Stimulated activated CD4-positive, alpha-beta T cell treated with anti-CD3 and anti-CD28 coated beads, Interleukin-2, amount 100 ng/mL, for 4 hours (primary cell): ENCODE measurements at regions not wholly inside any gene's neighbourhood (a gene's known extent, or its start where the extent isn't known, plus 50 kb on each side); places are given as distances from the start of the nearest gene placed in this dataset.

ENCODE experiments used
- DNase-seq: peaks from one replicate; pipeline ENCODE4 v3.0.0-alpha.2; 2020; ENCODE audit warnings: low read depth

DNA sequence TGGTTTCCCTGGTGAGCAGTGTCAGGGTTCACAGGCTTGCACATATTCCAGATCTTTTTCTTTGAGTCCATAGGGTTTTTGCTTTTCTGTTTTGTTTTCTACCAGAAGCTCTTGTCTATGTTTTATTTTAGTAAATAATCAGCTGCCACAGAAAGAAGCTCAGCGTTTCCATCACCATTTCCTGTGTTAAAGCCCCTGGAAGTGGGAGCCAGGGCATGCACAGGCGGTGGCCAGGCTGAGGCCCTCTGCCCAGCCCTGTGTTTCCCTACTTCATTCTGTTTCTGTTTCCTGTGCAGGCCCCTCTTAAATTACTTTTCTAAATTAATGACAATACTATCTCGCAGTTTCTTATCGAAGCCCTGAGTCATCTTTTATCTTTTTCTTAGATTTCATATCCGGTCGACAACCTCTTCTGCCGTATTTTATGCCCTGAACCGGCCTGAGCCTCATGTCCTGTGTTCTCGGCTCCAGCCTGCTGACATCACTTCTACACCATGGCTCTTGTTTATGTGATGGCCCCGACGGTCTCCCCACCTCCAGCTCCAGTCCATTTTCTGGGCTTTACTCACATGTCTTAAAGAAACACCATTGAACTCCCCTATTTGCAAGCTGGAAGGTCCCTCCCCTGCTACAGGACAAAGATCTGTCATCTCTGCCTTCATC lies 442.2 kb downstream of the TCERG1L start:
- DNase-seq, result no peak

- no peak for DNase-seq
These were observed 440.1 kb downstream of the TCERG1L start for GRCh38 chr10:130871406-130871805.

DNA sequence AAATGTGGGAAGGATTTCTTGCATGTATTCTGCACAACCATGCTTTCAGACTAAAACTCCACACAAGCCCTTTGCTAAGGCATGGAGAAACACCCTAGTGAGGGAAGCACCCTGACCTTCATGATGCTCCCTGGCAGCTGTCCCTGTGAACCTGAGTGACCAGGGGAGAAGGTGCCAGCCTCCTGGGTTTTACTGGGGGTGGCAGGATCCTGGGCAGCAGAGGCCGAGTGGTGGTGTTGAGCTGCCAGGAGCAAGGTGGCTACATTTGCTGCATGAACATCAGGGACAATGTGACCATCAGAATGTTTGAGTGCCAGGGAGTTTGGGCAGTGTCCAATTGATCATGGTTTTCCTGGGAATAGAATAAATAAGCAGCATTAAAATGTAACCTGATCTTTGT lies 437.9 kb downstream of the TCERG1L start:
- DNase-seq, result no peak

GRCh38 chr10:130875116-130875515 lies 436.4 kb downstream of the TCERG1L start:
- no peak for DNase-seq

DNA sequence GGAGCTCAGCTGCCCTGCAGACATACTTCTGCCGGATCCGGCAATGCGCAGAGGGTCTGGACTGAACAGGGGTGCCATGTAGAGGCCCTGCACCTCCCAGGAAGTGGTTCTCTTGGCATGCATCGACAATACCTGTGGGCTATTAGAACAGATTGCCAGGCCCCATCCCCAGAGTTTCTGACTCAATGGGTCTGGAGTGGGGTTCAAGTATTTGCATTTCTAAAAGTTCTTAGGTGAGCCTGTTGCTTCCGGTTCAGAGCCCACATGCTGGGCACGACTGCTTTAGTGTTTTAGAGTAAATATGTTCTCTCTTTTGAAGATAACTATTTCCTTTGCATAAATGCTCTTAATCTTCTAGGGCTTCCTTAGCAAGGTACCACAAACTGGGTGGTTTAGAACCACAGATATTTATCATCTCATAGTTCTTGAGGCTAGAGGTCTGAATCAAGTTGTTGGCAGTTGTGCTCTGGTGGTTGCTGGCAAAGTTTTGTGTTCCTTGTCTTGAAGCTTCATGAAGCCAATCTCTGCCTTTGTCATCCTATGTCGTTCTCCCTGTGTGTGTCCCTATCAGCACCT lies 435.5 kb downstream of the TCERG1L start:
- no peak for DNase-seq

GRCh38 chr10:130877126-130877525 lies 434.4 kb downstream of the TCERG1L start:
- no peak for DNase-seq

- no peak for DNase-seq
These were observed 433.4 kb downstream of the TCERG1L start for GRCh38 chr10:130878131-130878530.

DNA sequence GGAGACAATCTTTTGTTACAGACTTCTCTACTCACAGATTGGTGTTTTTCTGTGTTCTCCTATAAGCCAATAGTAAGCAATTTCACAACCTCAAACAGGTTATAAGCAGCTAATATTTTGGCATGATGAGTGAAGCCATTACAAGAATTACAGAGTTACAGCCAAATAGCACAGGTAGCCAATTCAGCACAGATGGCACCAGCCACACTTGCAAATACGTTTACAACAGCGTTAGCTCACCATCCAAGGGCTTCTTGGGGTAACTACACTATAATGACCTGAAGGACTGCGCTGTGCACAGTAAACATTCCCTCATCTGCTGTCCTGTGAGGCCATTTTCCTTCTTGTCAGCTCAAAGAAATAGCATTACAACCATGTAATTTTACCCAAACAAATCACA lies 428.6 kb downstream of the TCERG1L start:
- DNase-seq, result no peak

DNA sequence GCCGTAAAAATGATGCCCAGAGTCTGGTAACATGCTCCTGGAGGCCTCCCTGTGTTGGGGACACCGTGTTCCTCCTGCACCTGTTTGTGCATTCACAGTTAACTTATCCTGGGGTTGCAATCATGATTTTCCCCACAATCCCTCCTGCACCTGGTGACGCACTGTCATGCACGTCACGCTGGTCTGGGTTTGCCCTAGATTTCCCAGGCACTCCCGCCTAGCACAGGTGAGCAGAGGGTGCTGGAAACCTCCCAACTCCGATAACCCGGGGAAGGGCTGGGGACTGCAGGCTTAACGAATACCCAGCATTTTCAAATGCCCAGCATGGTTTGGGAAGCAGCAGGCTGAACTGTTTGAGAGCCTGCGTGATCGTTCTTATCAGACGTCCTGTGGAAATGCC lies 427.1 kb downstream of the TCERG1L start:
- DNase-seq, result no peak

DNA sequence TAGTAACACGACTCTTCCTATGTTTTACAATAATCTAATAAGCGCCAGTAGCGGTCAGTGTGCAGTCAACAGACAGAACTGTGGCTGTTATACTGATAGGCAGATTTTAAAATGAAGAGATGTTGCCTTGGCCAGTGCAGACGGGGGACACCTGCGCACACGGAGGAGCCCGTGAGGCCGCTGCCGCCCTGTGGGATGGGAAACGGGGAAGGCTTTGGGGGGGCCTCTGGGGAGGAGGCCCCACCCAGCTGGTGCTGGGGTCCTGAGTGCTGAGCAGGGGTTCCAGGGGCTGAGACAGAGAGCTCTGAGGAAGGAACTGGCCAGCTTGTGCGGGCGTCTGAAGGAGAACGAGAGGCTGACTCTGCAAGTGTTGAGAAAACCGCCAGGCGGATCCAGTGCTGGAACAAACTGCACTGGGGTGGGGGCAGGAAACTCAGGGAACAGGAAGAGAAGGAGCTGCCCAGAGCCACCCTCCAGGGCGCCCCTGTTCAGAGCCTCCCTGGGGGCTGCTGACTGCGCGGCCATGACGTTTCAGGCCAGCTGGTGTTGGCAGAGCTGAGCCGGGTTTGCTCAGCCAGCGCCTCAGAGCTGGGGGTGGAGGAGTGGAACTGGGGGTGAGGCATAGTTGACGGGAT lies 426.4 kb downstream of the TCERG1L start:
- no peak for DNase-seq

GRCh38 chr10:130887170-130887569 lies 424.4 kb downstream of the TCERG1L start:
- DNase-seq, result no peak

DNA sequence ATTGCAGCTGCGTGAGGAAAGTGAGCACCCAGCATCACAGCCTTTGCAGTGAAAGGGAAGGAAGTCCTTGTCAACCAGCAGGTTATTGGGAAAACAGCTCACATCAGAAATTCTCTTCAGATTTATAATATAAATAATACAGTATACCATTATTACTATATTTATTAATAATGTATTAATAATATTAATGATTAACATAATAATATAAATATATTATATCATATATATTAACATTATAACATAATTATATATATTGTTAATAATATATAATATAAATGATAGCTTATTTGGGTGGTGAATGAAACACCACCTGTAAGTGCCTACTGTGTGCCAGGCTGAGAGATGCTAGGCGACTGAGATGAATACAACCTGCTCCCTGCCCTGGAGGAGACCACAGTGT lies 423.0 kb downstream of the TCERG1L start:
- DNase-seq, result no peak

DNA sequence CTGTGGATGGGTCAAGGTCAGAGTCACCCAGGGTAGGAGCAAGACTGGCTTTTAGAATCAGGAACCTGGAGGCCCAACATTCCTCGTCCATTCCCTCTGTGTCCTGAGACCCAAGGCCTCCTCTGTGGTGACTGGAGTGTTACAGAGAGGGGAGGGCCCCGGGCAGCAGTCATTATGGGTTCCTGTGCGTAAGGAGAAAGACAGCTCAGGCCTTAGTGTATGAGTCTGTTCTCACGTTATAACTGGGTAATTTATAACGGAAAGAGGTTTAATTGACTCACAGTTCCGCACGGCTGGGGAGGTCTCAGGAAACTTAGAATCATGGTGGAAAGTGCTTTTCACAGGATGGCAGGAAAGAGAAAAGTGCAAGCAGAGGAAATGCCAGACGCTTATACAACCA lies 422.3 kb downstream of the TCERG1L start:
- no peak for DNase-seq

DNA sequence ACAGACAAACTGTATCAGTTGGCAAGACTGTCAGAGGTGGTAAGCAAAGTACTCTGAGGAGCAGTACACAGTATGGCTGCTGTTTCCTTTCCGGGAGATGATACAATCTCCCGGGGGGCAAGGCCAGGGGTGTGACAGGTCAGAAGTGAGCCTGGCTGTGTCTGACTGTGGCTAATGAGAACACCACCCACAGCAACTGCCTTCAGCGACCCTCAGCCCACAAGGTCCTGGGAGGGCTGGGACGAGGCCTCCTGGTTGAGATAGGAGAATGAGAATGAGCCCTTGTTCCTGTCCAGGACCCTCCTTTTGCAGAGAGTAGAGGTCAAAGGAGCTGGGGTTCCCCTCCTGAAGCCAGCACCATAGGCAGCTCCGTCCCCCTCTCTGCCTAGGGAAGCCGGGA lies 421.7 kb downstream of the TCERG1L start:
- no peak for DNase-seq

DNA sequence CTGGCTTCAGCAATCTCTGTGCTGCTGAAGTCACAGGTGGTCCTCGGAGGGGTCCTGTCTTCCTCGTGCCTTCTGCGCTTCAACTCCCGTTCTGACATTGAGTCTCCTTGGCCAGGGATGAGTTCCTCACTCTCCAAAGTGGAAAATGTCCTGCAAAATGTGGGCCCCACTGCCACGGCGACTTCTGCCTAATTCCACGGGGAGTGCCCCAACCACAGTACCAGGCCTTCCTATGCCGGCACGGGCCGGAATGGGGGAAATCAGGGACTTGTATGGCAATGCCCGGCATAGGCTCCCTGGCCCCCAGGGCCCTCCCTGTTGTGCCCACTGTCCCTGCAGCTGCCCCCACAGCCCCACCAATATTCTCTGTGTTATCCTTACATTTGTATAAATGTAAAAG lies 420.5 kb downstream of the TCERG1L start:
- no peak for DNase-seq

- DNase-seq, result no peak
These were observed 417.1 kb downstream of the TCERG1L start for GRCh38 chr10:130894471-130894870.

- DNase-seq, result no peak
These were observed 416.4 kb downstream of the TCERG1L start for GRCh38 chr10:130895161-130895560.

DNA sequence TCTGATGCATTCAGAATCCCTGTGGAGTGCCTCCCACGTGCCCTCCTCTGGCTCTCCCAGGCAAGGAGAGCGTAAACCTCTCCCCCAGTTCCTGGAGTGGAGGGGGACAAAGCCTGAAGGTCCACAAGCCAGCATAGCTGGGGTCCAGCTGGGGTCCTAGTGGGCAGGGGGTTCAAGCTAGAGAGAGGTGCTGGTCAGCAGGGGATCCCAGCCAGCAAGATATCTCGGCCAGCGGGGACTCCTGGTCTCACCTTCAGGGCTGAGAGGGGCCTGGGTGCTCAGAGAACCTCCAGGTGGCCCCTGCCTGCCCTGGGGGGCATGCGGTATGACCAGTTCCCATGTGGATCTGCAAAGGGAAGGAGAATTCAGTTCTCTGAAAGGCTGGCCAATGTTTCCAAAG lies 413.7 kb downstream of the TCERG1L start:
- no peak for DNase-seq

DNA sequence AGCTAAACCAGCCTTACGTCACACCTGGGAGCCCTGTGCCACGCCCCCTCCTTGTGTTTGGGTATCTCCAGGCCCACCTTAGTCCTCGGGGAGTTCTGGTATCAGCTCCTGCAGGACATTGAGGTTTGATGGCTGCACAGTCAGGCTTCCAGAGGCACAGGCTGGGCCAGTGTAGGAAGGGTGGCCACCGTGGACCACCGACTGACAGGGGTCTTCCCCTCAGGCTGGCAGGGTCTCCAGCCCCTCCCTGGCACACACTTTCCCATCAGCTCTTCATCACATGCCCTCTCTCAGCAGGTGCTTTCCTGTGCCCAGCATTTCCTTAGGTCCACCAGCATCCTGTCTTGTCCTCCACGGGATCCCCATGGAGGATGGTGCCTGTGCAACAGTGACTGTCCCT lies 413.1 kb downstream of the TCERG1L start:
- DNase-seq, result no peak

GRCh38 chr10:130899856-130900255 lies 411.7 kb downstream of the TCERG1L start:
- DNase-seq, result no peak

DNA sequence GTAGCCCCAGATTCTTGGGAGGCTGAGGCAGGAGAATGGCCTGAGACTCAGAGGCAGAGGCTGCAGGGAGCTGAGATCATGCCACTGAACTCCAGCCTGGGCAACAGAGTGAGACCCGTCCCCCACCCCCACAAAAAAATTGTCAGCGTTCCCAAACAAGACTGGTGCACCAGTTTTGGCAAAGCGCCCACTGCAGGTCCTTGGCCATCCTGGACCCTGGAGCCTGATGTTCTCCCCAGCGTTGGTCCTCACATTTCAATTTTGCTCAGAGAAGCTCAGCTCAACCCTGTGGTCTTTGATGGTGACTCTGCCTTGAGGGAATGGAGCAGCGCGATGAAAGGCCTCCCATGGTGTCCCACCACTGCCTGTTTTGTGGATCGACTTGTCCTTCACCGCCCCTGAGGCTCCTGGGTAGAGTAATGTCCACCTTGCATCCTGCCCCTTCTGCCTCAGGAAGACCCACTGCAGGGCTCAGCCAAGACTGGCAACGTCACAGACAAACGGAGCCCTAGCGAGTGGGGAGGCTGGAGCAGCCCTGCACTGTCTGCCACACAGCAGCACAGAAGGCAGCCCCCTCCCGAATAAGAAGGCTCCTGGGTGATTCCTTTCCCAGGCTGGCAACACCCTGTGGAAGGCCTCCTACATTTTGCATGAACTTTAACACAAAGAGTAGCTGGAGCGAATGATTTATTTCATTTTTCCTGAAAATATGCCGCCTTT lies 410.9 kb downstream of the TCERG1L start:
- DNase-seq, result no peak

- no peak for DNase-seq
These were observed 410.0 kb downstream of the TCERG1L start for GRCh38 chr10:130901311-130902165.
